Endothelial cell of umbilical vein (primary cell): ENCODE measurements at regions not wholly inside any gene's neighbourhood (a gene's known extent, or its start where the extent isn't known, plus 50 kb on each side); places are given as distances from the start of the nearest gene placed in this dataset.

Source experiments
- EZH2 ChIP-seq: IDR thresholded peaks from 2 replicates; pipeline ENCODE4 v1.6.1; 2012; ENCODE audit warnings: borderline replicate concordance, low read depth, mild to moderate bottlenecking, moderate library complexity, low read length, inconsistent platforms; ENCODE audit not compliant: severe bottlenecking
- FOS ChIP-seq: IDR thresholded peaks from 2 replicates; pipeline ENCODE4 v1.6.1; 2011; ENCODE audit warnings: mild to moderate bottlenecking, low read length, moderate library complexity, borderline replicate concordance; ENCODE audit not compliant: insufficient read depth
- JUN ChIP-seq: IDR thresholded peaks from 2 replicates; pipeline ENCODE4 v1.6.1; 2011; ENCODE audit warnings: borderline replicate concordance, low read depth; ENCODE audit not compliant: insufficient read length, insufficient read depth
- POLR2A ChIP-seq: IDR thresholded peaks from 2 replicates; pipeline ENCODE4 v1.6.1; 2012; ENCODE audit warnings: low read depth, mild to moderate bottlenecking, control low read depth, low read length
- POLR2AphosphoS5 ChIP-seq: IDR thresholded peaks from 2 replicates; pipeline ENCODE4 v1.6.1; 2012; ENCODE audit warnings: low read depth, mild to moderate bottlenecking, control low read depth, low read length, moderate library complexity; ENCODE audit not compliant: insufficient read depth
- TF ChIP-seq, protein P1 (sequence below), 2 donors: IDR thresholded peaks; 1 replicate in 1 of 2; 2 replicates in 1 of 2; pipeline ENCODE4 v1.5.1; 2011; ENCODE audit warnings: low read length in 2 of 2, mild to moderate bottlenecking in 2 of 2, moderate library complexity in 2 of 2, control low read depth in 1 of 2, inconsistent platforms in 1 of 2, low read depth in 1 of 2; ENCODE audit not compliant: insufficient read depth in 1 of 2; ENCODE audit errors: extremely low read depth in 1 of 2
- TF ChIP-seq, protein P2 (sequence below): IDR thresholded peaks from 2 replicates; pipeline ENCODE4 v1.6.1; 2011; ENCODE audit not compliant: insufficient read depth, insufficient read length

DNA sequence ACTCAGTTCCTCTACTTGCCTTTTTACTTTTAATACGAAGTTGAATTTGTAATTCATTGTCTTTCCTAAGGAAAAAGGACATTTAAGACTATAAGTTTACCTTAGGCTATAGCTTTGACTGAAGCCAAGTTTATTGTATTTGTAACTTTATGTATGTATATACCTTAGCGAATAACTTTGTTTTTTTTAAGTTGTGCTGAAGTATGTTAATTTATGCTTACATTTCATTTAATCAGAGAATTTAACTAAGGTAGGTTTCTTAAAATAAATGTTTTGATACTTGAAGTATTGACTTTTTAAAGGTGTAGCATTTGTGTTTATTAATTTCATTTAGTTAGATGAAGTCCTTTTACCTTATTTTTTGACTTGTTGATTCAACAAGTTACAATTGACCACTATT is 55.2 kb upstream of the TPTE start:
- TF ChIP-seq, protein P1, sequence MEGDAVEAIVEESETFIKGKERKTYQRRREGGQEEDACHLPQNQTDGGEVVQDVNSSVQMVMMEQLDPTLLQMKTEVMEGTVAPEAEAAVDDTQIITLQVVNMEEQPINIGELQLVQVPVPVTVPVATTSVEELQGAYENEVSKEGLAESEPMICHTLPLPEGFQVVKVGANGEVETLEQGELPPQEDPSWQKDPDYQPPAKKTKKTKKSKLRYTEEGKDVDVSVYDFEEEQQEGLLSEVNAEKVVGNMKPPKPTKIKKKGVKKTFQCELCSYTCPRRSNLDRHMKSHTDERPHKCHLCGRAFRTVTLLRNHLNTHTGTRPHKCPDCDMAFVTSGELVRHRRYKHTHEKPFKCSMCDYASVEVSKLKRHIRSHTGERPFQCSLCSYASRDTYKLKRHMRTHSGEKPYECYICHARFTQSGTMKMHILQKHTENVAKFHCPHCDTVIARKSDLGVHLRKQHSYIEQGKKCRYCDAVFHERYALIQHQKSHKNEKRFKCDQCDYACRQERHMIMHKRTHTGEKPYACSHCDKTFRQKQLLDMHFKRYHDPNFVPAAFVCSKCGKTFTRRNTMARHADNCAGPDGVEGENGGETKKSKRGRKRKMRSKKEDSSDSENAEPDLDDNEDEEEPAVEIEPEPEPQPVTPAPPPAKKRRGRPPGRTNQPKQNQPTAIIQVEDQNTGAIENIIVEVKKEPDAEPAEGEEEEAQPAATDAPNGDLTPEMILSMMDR (IDR thresholded peaks at IDR 0.05; ENCODE audit: extremely low read depth in 1 of 2, insufficient read depth in 1 of 2, low read depth in 1 of 2, low read length in 2 of 2), result no peak
- TF ChIP-seq, protein P2, sequence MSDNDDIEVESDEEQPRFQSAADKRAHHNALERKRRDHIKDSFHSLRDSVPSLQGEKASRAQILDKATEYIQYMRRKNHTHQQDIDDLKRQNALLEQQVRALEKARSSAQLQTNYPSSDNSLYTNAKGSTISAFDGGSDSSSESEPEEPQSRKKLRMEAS, result no peak
- TF ChIP-seq EZH2, result no peak
- no peak for TF ChIP-seq POLR2A
- TF ChIP-seq POLR2AphosphoS5, result no peak
- no peak for TF ChIP-seq JUN
- TF ChIP-seq FOS, result no peak
